Pancreas (tissue), 10 donors: ENCODE measurements at regions not wholly inside any gene's neighbourhood (a gene's known extent, or its start where the extent isn't known, plus 50 kb on each side); places are given as distances from the start of the nearest gene placed in this dataset.

ENCODE experiments used
- ATAC-seq, 4 donors: fragments of 200-7000 bp; cut with Tn5 transposase; one replicate each; pipeline versions ENCODE4 v1.8.0 to v1.9.1; 2020; ENCODE audit warnings: mild to moderate bottlenecking in 4 of 4, moderate library complexity in 4 of 4
- DNase-seq, 6 donors: peaks; one replicate each; pipeline ENCODE4 v3.0.0-alpha.2; 2020
- FAIRE-seq: peaks from 2 replicates; lab custom pipeline; 2012; peaks lifted over from hg19 to GRCh38; lab: Jason Lieb, UNC
- H3K27ac ChIP-seq, 4 donors: fragments of 200-600 bp; sonication (generic); 1 replicate in 3 of 4; 2 replicates in 1 of 4; pipeline versions ENCODE4 v1.5.0 to v1.8.0; 2020
- H3K27me3 ChIP-seq, 4 donors: fragments of 200-600 bp; one replicate each; pipeline ENCODE4 v1.8.0; 2021
- H3K36me3 ChIP-seq, 3 donors: fragments of 200-600 bp; sonication (generic) in 1 of 3; one replicate each; pipeline versions ENCODE4 v1.5.0 to v1.8.0; 2020 to 2021
- H3K4me1 ChIP-seq, 3 donors: fragments of 200-600 bp; one replicate each; pipeline ENCODE4 v1.8.0; 2021
- H3K4me3 ChIP-seq, 4 donors: fragments of 200-600 bp; sonication (generic) in 2 of 4; one replicate each; pipeline versions ENCODE4 v1.5.0 to v1.8.0; 2020 to 2021
- H3K9me3 ChIP-seq, 4 donors: fragments of 200-600 bp; one replicate each; pipeline ENCODE4 v1.8.0; 2021
- CTCF ChIP-seq, 4 donors: fragments of 200-600 bp; sonication (generic) in 3 of 4; IDR thresholded peaks; one replicate each; pipeline versions ENCODE4 v1.5.0 to v1.8.0; 2021; ENCODE audit warnings: antibody characterized with exemption in 4 of 4
- WGBS, 2 donors: extraction: QIAGEN DNeasy Blood & Tissue Kit; methylation state at CpG; one replicate each; pipeline ENCODE4 v1.1.7; 2013; 5-methylcytosine and 5-hydroxymethylcytosine counted together
- intact Hi-C, 3 donors: fragments of 100-400 bp; cut with DNase I; formaldehyde crosslinking; loops; one replicate each; pipeline versions ENCODE4 v1.11.1 to v1.14.2; 2022
- donor health status: healthy with polysubstance abuse.
- donor health status: DM: no; HTN: no; CAD: no; lungs with moderate emphysema.
- donor health status: DM: no; HTN: no; CAD: no.
- donor health status: control.
- donor health status: control.
- donor health status: Bipolar disorder and iron deficiency.
- donor health status: DM: yes; HTN: yes; CAD: no.
- donor health status: DM: no; HTN: no; CAD: no.
- donor health status: DM: no; HTN: no; CAD: no.
- donor health status: DM: yes; HTN: yes; CAD: no.

DNA sequence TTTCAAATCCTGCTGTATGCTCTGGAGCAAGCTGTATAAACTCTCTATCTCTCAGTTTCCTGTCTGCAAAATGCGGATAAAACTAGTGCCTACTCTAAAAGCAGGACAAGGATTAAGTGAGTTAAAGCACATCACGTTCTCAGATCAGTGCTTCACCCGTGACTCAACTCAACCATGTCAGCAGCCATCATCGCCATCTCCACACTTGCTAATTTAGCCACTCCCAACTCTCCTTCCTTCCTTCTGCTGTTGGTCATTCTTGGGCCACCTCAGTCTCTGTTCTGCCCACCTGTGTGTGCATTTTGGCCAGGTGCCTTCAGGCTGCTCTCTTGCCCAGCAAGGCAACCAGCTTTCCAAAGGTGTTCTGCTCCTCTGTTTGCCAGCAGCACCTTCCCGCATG, 260.0 kb upstream of the CDYL start:
- FAIRE-seq = no peak
- Histone ChIP-seq H3K4me1 (no peaks in the 10 kb centered on the region), H3K27me3 (peaks cover 0 to 5% (median 0%) of the 10 kb centered on the region in 4 donors), H3K36me3 (no peaks in the 10 kb centered on the region), H3K27ac (no peak overlapping the region), H3K9me3 (no peaks in the 10 kb centered on the region), H3K4me3 (no peak overlapping the region)
- no peak for TF ChIP-seq CTCF (IDR thresholded peaks at IDR 0.05)
- DNase-seq = no peak
- no peak for ATAC-seq
- WGBS, 2 donors = 58 to 61% methylated on average over 5 of the region's 5 CpGs
- intact Hi-C loops = no loop called here

GRCh38 chr6:4513561-4513960, 262.6 kb upstream of the CDYL start:
- ATAC-seq (no peak), FAIRE-seq (no peak), DNase-seq (no peak)
- Histone ChIP-seq H3K27me3 (peaks cover 0 to 5% (median 0%) of the 10 kb centered on the region in 4 donors), H3K4me3 (no peak overlapping the region), H3K27ac (no peak overlapping the region), H3K36me3 (no peaks in the 10 kb centered on the region), H3K4me1 (no peaks in the 10 kb centered on the region), H3K9me3 (no peaks in the 10 kb centered on the region)
- WGBS, 2 donors = 71 to 80% methylated on average over 4 of the region's 4 CpGs
- intact Hi-C loops = no loop called here
- TF ChIP-seq CTCF (IDR thresholded peaks at IDR 0.05) = no peak

DNA sequence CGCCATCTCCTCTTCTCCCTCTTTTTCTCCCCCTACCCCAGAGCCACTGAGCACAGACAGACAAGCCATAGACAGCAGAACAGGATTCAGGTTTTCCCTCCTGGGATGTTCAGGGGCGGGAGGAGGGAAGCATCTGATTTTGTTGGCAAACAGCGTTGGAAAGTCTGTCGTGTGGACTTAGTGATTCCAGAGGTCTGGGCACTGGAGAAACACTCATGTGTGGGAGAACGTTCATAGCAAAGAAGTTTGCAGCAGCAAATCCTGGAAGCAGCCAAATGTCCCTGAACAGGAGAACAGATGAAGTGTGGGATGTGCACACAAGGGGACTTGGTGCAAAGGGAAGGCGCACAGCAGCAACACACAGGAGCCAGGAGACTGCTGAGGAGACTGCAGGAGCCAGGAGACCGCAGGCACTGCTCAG, 264.1 kb upstream of the CDYL start:
- 52 to 63% methylated on average over 7 of the region's 7 CpGs for whole genome bisulfite sequencing, 2 donors
- ATAC-seq = no peak
- Histone ChIP-seq H3K9me3 (no peaks in the 10 kb centered on the region), H3K4me3 (no peak overlapping the region), H3K4me1 (no peaks in the 10 kb centered on the region), H3K36me3 (no peaks in the 10 kb centered on the region), H3K27ac (no peak overlapping the region), H3K27me3 (peaks cover 0 to 5% (median 0%) of the 10 kb centered on the region in 4 donors)
- DNase-seq = no peak
- intact Hi-C loops = no loop called here
- FAIRE-seq = no peak
- TF ChIP-seq CTCF (IDR thresholded peaks at IDR 0.05) = no peak

- H3K9me3 ChIP-seq = no peaks in the 10 kb centered on the region
- no peak for TF ChIP-seq CTCF (IDR thresholded peaks at IDR 0.05)
- WGBS, 2 donors = 78 to 85% methylated on average over 3 to 5 of the region's 5 CpGs
- H3K27me3 ChIP-seq = peaks cover 0 to 5% (median 0%) of the 10 kb centered on the region in 4 donors
- no peak for FAIRE-seq
- ATAC-seq = no peak
- H3K4me1 ChIP-seq = no peaks in the 10 kb centered on the region
- DNase-seq = no peak
- intact Hi-C loops = no loop called here
- no peak overlapping the region for H3K4me3 ChIP-seq
- no peak overlapping the region for H3K27ac ChIP-seq
- no peaks in the 10 kb centered on the region for H3K36me3 ChIP-seq
Observed at GRCh38 chr6:4511641-4512020, 264.6 kb upstream of the CDYL start.

- H3K27ac ChIP-seq = no peak overlapping the region
- no peaks in the 10 kb centered on the region for H3K4me1 ChIP-seq
- DNase-seq (no peak), ATAC-seq (no peak), FAIRE-seq (no peak)
- intact Hi-C loops = no loop called here
- no peaks in the 10 kb centered on the region for H3K9me3 ChIP-seq
- H3K36me3 ChIP-seq = no peaks in the 10 kb centered on the region
- peaks cover 0 to 5% (median 0%) of the 10 kb centered on the region in 4 donors for H3K27me3 ChIP-seq
- WGBS, 2 donors = 68 to 82% methylated on average over 15 of the region's 15 CpGs
- no peak overlapping the region for H3K4me3 ChIP-seq
- no peak for TF ChIP-seq CTCF (IDR thresholded peaks at IDR 0.05)
Observed at GRCh38 chr6:4510906-4511640, 265.1 kb upstream of the CDYL start.
